NOMO-1 treated with dmso at 0.1 percent for 144 hours (cell line): ENCODE measurements at regions not wholly inside any gene's neighbourhood (a gene's known extent, or its start where the extent isn't known, plus 50 kb on each side); places are given as distances from the start of the nearest gene placed in this dataset.
A peak's percentile ranks its signal among the peaks of the same experiment; 100 is the strongest.
"Not testable (repeated sequence)": the region's sequence is repeated elsewhere in the genome, so short reads cannot be mapped to it uniquely, and the experiment has no call there.

ENCODE experiments used
- DNase-seq: peaks from one replicate; lab custom pipeline; 2025; ENCODE audit not compliant: unreplicated experiment; lab: John Stamatoyannopoulos, UW

- no peak for DNase-seq
Observed at GRCh38 chr14:82647088-82647810, 1113.6 kb upstream of the SEL1L start.

- no peak for DNase-seq
Observed at GRCh38 chr14:82655770-82656169, 1122.1 kb upstream of the SEL1L start.

DNA sequence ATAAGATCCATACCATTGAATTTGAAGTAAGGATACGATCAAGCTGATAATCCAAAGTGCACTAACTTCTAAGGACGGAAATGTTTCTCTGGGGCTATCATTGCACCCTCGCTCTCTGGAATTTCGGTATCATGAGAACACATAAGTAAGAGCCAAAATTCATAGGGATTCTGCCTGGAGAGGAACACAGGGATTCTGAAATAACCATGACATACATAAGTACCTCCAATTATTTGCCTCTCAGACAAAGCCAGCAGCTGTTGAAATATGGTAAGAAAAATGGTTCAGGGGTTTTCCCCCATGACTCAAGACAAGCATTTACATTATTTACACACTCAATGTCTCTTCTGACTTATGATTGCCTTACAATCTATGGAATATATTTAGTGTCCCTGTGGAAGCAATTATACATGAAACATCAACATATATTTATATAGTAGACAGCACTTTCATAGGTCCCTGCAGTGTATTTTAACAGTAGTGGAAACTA is 1123.6 kb upstream of the SEL1L start:
- DNase-seq: no peak

DNA sequence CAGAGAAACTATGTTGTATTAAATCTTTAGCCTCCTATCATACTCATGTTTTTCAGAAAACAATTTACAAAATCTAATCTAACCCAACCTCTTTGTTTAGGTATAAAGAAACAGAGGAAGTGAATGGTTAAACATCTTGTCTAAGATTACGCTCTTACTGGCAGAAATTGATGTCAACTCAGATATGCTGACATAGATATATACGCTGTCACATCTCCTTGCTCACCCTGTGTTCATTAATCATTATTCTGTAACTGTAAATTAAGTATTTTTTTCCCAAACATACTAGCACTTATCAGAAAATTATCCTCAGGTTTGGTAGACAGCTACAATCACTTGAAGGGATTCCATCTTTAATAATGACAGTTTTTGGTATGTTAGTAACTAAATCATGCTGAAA is 1127.6 kb upstream of the SEL1L start:
- DNase-seq: no peak

GRCh38 chr14:82667006-82667405 is 1133.4 kb upstream of the SEL1L start:
- no peak for DNase-seq

GRCh38 chr14:82667501-82667900 is 1133.8 kb upstream of the SEL1L start:
- DNase-seq: no peak

- no peak for DNase-seq
Observed at GRCh38 chr14:82676403-82676802, 1142.8 kb upstream of the SEL1L start.

GRCh38 chr14:82689948-82690347 is 1156.3 kb upstream of the SEL1L start:
- no peak for DNase-seq

DNA sequence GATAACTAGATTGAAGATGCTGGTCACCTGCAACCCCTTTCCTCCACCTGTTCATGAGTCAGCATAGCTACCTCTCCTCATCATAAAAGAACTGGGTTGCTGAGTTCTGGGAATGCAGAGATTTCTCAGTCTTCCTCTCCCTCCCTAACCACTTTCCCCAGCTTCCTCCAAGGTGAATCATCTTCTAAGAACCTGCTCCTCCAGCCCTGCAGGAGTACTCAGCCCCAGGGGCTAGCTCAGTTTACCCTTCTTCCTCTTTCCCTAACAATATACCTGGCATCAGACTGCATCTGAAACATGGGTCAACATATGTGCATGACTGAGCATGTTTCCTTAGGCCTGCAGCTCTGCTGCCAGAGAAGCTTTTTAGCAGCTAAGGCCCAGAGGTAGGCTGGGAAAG is 1157.5 kb upstream of the SEL1L start:
- not testable (repeated sequence) for DNase-seq

DNA sequence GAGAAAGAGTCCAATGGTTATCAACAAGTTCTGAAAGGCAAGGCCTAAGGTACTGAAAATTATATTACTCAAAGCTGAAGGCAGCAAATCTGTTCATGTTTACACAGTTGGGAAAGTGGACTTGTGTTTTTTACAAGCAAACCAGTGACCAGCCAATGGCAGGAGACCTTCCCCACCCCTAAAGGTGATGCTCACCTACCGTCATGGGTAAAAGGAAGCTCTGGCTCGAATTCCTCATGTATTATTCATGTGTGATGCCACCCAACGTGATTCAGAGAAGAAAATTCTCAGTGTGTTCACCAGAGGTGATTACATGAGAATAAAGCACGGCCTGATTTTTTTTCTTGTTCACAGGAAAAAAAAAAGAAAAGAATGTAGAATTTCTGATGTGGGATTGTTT is 1161.2 kb upstream of the SEL1L start:
- DNase-seq: no peak

DNA sequence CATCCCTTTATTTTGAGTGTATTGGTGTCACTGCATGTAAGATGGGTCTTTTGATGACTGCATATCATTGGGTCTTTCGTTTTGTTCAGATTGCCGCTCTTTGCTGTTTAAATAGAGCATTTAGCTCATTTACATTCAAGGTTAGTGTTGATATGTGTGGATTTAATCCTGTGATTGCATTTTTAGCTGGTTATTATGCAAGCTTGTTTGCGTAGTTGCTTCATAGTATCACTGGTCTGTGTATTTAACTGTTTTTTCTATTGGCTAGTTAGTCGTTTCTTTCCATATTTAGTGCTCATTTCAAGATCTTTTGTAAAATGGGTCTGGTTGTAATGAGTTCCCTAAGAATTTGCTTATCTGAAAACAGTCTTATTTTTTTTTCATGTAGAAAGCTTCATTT is 1170.6 kb upstream of the SEL1L start:
- DNase-seq: no peak

- DNase-seq: peak; percentile 4
Observed at GRCh38 chr14:82710267-82710841, 1176.7 kb upstream of the SEL1L start.

DNA sequence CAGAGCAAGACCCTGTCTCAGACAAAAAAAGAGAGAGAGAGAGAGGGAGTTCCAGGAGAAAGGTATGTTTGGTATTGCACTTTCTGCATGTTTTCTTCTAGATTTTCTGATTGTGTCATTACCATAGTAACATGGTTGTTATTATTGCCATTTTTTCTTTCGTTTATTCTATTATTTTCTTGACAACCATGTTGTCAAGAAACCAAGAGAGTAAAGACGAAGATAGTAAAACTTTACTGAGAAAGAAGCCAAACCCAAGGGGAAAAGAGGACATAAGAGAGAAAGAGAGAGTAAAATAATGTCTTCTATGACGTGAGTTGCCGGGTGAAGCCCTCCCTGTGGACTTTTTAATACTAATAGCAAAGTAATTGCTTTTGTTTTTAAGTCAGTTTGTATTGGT is 1186.0 kb upstream of the SEL1L start:
- DNase-seq: no peak

DNA sequence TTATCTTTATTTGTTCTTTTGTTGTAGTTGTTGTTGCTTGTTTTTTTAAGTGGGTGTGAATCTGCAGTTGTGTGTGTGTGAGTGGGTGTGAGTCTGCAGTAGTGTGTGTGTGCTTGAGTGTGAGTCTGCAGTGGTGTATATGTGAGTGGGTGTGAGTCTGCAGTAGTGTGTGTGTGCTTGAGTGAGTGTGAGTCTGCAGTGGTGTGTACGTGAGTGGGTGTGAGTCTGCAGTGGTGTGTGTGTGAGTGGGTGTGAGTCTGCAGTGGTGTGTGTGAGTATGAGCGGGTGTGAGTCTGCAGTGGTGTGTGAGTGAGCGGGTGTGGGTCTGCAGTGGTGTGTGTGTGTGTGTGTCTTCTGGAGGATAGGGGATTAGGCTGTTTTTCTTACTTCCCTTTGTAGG is 1186.8 kb upstream of the SEL1L start:
- DNase-seq: no peak

- DNase-seq: no peak
Observed at GRCh38 chr14:82720946-82721345, 1187.3 kb upstream of the SEL1L start.

DNA sequence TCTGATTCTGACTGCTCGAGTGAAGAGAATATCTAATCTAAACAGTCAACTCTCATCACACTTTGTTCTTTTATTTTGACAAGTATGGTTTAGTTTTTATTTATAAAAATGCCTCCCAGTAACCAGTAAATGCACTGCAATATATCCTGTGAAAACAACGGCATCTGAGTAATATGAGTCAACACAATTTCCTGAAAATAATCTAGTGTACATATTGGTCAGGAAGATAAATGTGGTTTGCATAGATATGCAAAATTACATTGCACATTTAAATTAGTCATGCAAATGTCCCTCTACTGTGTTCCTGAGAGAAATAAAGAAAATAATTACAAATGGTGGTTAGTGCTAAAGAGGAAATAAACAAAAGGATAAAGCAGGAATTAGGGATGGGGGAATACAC is 1190.7 kb upstream of the SEL1L start:
- DNase-seq: no peak

DNA sequence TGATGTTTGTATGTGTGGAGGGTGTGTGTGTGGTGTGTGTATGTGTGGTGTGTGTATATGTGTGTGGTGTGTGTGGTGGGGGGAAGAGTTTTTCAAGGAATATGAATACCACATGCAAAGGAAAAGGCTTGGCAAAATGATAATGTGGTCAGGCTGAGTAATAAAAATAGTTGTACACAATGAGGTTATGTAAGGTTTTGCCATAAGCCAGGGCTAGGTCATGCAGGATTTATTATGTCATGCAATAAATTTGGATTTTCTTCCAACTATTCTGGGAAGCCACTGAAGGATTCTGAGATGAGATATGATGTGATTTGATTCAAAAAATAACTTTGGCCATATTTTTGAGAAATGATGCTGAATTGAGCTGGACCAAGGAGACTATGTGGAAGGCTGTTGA is 1191.6 kb upstream of the SEL1L start:
- DNase-seq: no peak

GRCh38 chr14:82731526-82731925 is 1197.9 kb upstream of the SEL1L start:
- no peak for DNase-seq

DNA sequence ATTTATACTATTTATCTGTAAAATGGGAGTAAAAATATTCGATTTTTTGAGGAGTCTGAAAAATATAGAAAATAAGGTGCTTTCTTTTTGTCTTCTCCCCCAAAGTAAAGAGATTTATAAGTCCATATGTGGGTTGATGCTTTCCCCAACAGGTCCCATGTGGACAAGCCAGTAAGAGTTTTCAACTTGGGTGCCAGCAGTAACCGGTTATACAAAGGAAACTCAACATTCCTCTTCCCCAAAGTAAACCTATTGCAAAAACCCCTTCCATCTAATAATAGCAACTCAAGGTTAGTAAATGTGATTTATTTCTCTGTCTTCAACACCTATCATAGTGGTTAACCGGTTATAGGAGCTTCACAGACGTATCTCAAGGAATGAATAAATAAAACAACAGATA is 1206.9 kb upstream of the SEL1L start:
- no peak for DNase-seq

DNA sequence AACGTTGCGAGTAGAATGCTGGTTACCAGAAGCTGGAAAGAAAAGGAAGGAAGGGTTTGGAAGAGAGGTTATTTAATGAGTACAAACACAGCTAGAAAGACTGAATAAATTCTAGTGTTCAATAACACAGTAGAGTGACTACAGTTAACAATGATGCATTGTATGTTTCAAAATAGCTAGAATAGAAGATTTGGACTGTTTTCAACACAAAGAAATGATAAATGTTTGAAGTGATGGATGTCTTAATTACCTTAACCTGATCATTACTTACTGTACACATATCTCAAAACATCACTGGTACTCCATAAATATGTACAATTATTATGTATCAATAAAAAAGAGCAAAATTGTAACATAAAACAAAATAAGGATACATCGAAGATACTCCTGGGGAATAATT is 1221.8 kb upstream of the SEL1L start:
- DNase-seq: no peak

GRCh38 chr14:82755923-82756322 is 1222.3 kb upstream of the SEL1L start:
- DNase-seq: no peak

- DNase-seq: no peak
Observed at GRCh38 chr14:82757776-82758175, 1224.1 kb upstream of the SEL1L start.

DNA sequence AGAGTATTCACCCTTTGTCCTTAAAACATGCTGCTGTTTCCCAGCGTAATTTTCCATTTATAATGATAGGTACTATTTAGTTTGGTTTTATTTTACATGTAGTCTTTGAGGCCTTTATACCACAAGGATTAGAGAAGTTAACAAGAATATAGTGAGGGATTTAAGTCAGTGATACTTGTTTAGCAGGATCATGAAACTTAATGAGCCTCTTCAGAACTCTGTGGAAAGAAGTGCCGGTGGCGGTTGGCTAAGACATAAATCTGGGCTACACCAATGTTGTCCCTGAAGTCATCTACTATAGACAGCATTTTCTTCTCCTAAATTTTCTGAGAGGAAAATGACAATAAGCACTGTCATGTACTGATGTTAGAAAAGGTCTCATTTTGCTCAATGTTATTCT is 1226.0 kb upstream of the SEL1L start:
- DNase-seq: no peak
